HEK293 (cell line): ENCODE measurements at regions not wholly inside any gene's neighbourhood (a gene's known extent, or its start where the extent isn't known, plus 50 kb on each side); places are given as distances from the start of the nearest gene placed in this dataset.

Experiments
- ZNF560 ChIP-seq: fragments of 450-650 bp; formaldehyde crosslinking; IDR thresholded peaks from 2 replicates; pipeline ENCODE4 v1.5.1; 2017; ENCODE audit warnings: missing biosample characterization, missing genetic modification characterization, borderline replicate concordance
- ZNF768 ChIP-seq: fragments of 450-650 bp; formaldehyde crosslinking; IDR thresholded peaks from 2 replicates; pipeline ENCODE4 v1.5.1; 2018; ENCODE audit warnings: missing biosample characterization, mild to moderate bottlenecking, missing genetic modification characterization
- TF ChIP-seq, protein P1 (sequence below): fragments of 450-650 bp; formaldehyde crosslinking; IDR thresholded peaks from 2 replicates; pipeline ENCODE4 v1.5.1; 2016; ENCODE audit warnings: missing biosample characterization, missing genetic modification characterization

DNA sequence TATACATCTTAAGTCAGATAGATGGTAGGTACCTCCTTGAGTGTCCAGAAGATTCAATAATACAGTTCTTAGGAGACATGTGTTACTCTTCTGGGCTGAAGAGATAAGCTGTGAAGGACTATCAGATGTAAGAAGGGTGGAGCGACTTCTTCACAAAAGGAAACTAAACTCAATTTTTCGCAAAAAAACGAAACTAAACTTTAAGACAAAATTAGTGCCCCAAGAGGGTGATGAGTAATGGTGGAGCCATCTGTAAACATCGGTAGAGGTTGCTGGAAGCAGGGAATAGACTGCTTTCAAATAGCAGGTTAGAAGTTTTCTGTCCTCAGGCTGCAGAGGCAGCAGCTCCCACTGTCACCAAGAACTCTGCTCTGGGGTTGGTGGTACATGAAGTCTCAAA is 111.6 kb upstream of the TACR1 start:
- TF ChIP-seq ZNF768 (tag by site-specific recombination) (no peak), ZNF560 (no peak)
- TF ChIP-seq, protein P1, sequence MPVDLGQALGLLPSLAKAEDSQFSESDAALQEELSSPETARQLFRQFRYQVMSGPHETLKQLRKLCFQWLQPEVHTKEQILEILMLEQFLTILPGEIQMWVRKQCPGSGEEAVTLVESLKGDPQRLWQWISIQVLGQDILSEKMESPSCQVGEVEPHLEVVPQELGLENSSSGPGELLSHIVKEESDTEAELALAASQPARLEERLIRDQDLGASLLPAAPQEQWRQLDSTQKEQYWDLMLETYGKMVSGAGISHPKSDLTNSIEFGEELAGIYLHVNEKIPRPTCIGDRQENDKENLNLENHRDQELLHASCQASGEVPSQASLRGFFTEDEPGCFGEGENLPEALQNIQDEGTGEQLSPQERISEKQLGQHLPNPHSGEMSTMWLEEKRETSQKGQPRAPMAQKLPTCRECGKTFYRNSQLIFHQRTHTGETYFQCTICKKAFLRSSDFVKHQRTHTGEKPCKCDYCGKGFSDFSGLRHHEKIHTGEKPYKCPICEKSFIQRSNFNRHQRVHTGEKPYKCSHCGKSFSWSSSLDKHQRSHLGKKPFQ = no peak
